Myocyte (in vitro differentiated cells): ENCODE measurements at regions not wholly inside any gene's neighbourhood (a gene's known extent, or its start where the extent isn't known, plus 50 kb on each side); places are given as distances from the start of the nearest gene placed in this dataset.
"Not testable (repeated sequence)": the region's sequence is repeated elsewhere in the genome, so short reads cannot be mapped to it uniquely, and the experiment has no call there.

Experiments used
- DNase-seq: peaks from one replicate; pipeline ENCODE4 v3.0.0-alpha.2; 2012; ENCODE audit warnings: low read depth

GRCh38 chr12:125861299-125862281 lies 796.4 kb downstream of the AACS start:
- no peak for DNase-seq

- not testable (repeated sequence) for DNase-seq
Measured at GRCh38 chr12:125865236-125865635, 800.0 kb downstream of the AACS start.

GRCh38 chr12:125871811-125872594 lies 806.8 kb downstream of the AACS start:
- DNase-seq, result no peak

- DNase-seq, result no peak
Measured at GRCh38 chr12:125873016-125873415, 807.8 kb downstream of the AACS start.

GRCh38 chr12:125878483-125878882 lies 813.2 kb downstream of the AACS start:
- DNase-seq, result no peak

- DNase-seq, result peak; percentile 19
Measured at GRCh38 chr12:125882141-125882540, 816.9 kb downstream of the AACS start.

- no peak for DNase-seq
Measured at GRCh38 chr12:125888921-125889320, 823.7 kb downstream of the AACS start.

- peak; percentile 24 for DNase-seq
Measured at GRCh38 chr12:125889742-125890141, 824.5 kb downstream of the AACS start.

GRCh38 chr12:125890366-125890905 lies 825.2 kb downstream of the AACS start:
- DNase-seq, result no peak

- peak; percentile 16 for DNase-seq
Measured at GRCh38 chr12:125890971-125891370, 825.7 kb downstream of the AACS start.

GRCh38 chr12:125892276-125892675 lies 827.0 kb downstream of the AACS start:
- DNase-seq, result no peak

- DNase-seq, result no peak
Measured at GRCh38 chr12:125902991-125903390, 837.8 kb downstream of the AACS start.

- no peak for DNase-seq
Measured at GRCh38 chr12:125907351-125907750, 842.1 kb downstream of the AACS start.

- no peak for DNase-seq
Measured at GRCh38 chr12:125919856-125920470, 854.7 kb downstream of the AACS start.

GRCh38 chr12:125922330-125922729 lies 857.1 kb downstream of the AACS start:
- DNase-seq, result no peak

- DNase-seq, result no peak
Measured at GRCh38 chr12:125936502-125936901, 871.3 kb downstream of the AACS start.

GRCh38 chr12:125944446-125944845 lies 879.2 kb downstream of the AACS start:
- no peak for DNase-seq

- no peak for DNase-seq
Measured at GRCh38 chr12:125949471-125949870, 884.2 kb downstream of the AACS start.

GRCh38 chr12:125954362-125954761 lies 889.1 kb downstream of the AACS start:
- DNase-seq, result no peak

- no peak for DNase-seq
Measured at GRCh38 chr12:125956186-125956585, 891.0 kb downstream of the AACS start.

- DNase-seq, result no peak
Measured at GRCh38 chr12:125966641-125967040, 901.4 kb downstream of the AACS start.
